MCF 10A (cell line): ENCODE measurements at regions not wholly inside any gene's neighbourhood (a gene's known extent, or its start where the extent isn't known, plus 50 kb on each side); places are given as distances from the start of the nearest gene placed in this dataset.

Source experiments
- BruUV-seq: library from RNA; stranded (reverse); fragments of 400-500 nt; replicated peaks from 2 replicates; lab custom pipeline; 2021; lab: Mats Ljungman, UMichigan
- CTCF ChIA-PET: fragments of 300-600 bp; sonication (Branson Sonifier 250); formaldehyde crosslinking; extraction: SDS; loops from one replicate; lab custom pipeline; 2021; ENCODE audit warnings: antibody characterized with exemption, inconsistent platforms; lab: Yijun Ruan, JAX
- POLR2A ChIA-PET: fragments of 300-600, 350-650 bp; sonication (Branson Sonifier 250); formaldehyde crosslinking; extraction: SDS; loops from one replicate; lab custom pipeline; 2020; ENCODE audit warnings: antibody characterized with exemption, inconsistent platforms; lab: Yijun Ruan, JAX
- DNase-seq: peaks from one replicate; pipeline ENCODE4 v3.0.0-alpha.2; 2018; ENCODE audit not compliant: unreplicated experiment
- H3K27ac Mint-ChIP-seq: one replicate; pipeline ENCODE4 v1.8.0; 2022; ENCODE audit warnings: mild to moderate bottlenecking, low read depth, mixed read lengths; ENCODE audit not compliant: unreplicated experiment
- H3K27me3 Mint-ChIP-seq: one replicate; pipeline ENCODE4 v1.8.0; 2022; ENCODE audit warnings: mixed read lengths; ENCODE audit not compliant: insufficient read depth, unreplicated experiment
- H3K36me3 Mint-ChIP-seq: one replicate; pipeline ENCODE4 v1.8.0; 2022; ENCODE audit warnings: mild to moderate bottlenecking, moderate library complexity, mixed read lengths; ENCODE audit not compliant: insufficient read depth, unreplicated experiment
- H3K4me1 Mint-ChIP-seq: one replicate; pipeline ENCODE4 v1.8.0; 2022; ENCODE audit warnings: mixed read lengths; ENCODE audit not compliant: insufficient read depth, unreplicated experiment
- H3K4me3 Mint-ChIP-seq: one replicate; pipeline ENCODE4 v1.8.0; 2022; ENCODE audit warnings: mild to moderate bottlenecking, moderate library complexity, mixed read lengths; ENCODE audit not compliant: unreplicated experiment
- H3K9me3 Mint-ChIP-seq: one replicate; pipeline ENCODE4 v1.8.0; 2022; ENCODE audit warnings: mixed read lengths; ENCODE audit not compliant: unreplicated experiment
- CTCF ChIP-seq: fragments of 200-600 bp; IDR thresholded peaks from one replicate; pipeline ENCODE4 v1.8.0; 2022; ENCODE audit warnings: antibody characterized with exemption, mild to moderate bottlenecking; ENCODE audit not compliant: unreplicated experiment
- intact Hi-C: fragments of 100-400 bp; cut with micrococcal nuclease; formaldehyde crosslinking; loops from 2 replicates; pipeline ENCODE4 v1.14.1; 2022

- H3K4me3 Mint-ChIP-seq: no peak overlapping the region
- no peaks in the 10 kb centered on the region for H3K4me1 Mint-ChIP-seq
- CTCF ChIA-PET: interaction anchor here (0.9 kb wide), 1 partner anchor 294 kb away, joined by 4 read pairs; no protein-coding TSS in a partner anchor
- BruUV-seq: no TSS peak
- TF ChIP-seq CTCF: no peak
- intact Hi-C loops: no loop called here
- POLR2A ChIA-PET: interaction anchor here (2.0 kb wide), 1 partner anchor 11 kb away, joined by 5 read pairs; no protein-coding TSS in a partner anchor
- H3K9me3 Mint-ChIP-seq: no peaks in the 10 kb centered on the region
- H3K36me3 Mint-ChIP-seq: no peaks in the 10 kb centered on the region
- no peak overlapping the region for H3K27ac Mint-ChIP-seq
- no peak for DNase-seq
- H3K27me3 Mint-ChIP-seq: no peaks in the 10 kb centered on the region
Observed at GRCh38 chr15:35167675-35168074, 82.6 kb upstream of the NANOGP8 start.

DNA sequence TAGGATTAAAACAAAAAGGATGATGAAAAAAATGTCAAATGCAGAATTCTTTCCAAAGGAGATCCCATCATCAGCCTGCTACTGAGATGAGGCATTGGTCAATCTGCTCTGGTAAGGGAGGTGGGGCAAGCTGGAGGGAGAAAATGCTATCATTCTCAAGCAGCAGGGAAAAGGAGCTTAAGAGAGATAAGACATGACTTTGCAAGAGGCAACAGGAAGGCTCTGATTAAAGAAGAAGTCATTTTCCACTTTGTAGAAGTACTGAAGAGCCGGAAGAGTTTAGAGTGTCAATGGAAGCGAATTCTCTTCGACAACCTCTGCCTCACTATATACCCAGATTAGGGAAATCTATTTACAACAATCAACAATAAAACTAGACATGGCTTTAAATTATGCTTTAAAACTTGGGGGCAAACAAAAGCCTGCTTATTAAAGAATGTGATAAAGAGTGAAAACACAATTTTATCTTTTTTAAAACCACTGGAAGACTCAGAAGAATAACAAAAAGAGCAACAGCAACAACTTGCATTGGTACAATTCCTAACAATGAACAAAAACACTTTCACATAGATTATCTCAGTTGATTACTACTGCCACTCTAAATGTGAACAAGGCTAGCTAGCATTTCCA is 81.8 kb upstream of the NANOGP8 start:
- DNase-seq: no peak
- H3K27ac Mint-ChIP-seq: no peak overlapping the region
- no peak overlapping the region for H3K4me3 Mint-ChIP-seq
- POLR2A ChIA-PET: no interaction called here
- H3K27me3 Mint-ChIP-seq: no peaks in the 10 kb centered on the region
- CTCF ChIA-PET: interaction anchor here (0.7 to 0.9 kb wide), 2 partner anchors 11 to 295 kb away, joined by 4 to 6 read pairs; no protein-coding TSS in a partner anchor
- H3K4me1 Mint-ChIP-seq: no peaks in the 10 kb centered on the region
- H3K36me3 Mint-ChIP-seq: no peaks in the 10 kb centered on the region
- BruUV-seq: no TSS peak
- intact Hi-C loops: no loop called here
- no peaks in the 10 kb centered on the region for H3K9me3 Mint-ChIP-seq
- no peak for TF ChIP-seq CTCF

- H3K4me3 Mint-ChIP-seq: no peak overlapping the region
- TF ChIP-seq CTCF: no peak
- BruUV-seq: no TSS peak
- no peaks in the 10 kb centered on the region for H3K4me1 Mint-ChIP-seq
- POLR2A ChIA-PET: no interaction called here
- DNase-seq: no peak
- H3K36me3 Mint-ChIP-seq: no peaks in the 10 kb centered on the region
- H3K9me3 Mint-ChIP-seq: no peaks in the 10 kb centered on the region
- CTCF ChIA-PET: interaction anchor here (0.5 kb wide), 1 partner anchor 1225 kb away, joined by 3 read pairs; no protein-coding TSS in a partner anchor
- intact Hi-C loops: no loop called here
- no peak overlapping the region for H3K27ac Mint-ChIP-seq
- H3K27me3 Mint-ChIP-seq: no peaks in the 10 kb centered on the region
Observed at GRCh38 chr15:35161694-35162093, 76.6 kb upstream of the NANOGP8 start.

DNA sequence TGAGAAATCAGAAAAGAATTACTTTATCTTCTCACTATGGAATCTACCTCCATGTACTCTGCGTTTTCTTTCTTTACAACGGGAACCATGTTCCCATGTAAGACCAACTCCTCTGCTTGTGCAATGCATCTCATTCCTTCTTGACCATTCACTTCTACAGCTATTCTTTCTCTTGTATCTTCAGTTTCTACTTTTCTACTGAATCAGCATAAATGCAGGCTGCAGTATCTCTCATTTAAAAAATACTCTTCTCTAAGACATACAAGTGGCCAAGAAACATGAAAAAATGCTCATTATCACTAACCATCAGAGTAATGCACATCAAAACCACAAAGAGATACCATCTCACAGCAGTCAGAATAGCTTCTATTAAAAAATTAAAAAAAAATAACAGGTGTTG is 74.1 kb upstream of the NANOGP8 start:
- no TSS peak for BruUV-seq
- intact Hi-C loops: no loop called here
- no peaks in the 10 kb centered on the region for H3K4me1 Mint-ChIP-seq
- no peak overlapping the region for H3K27ac Mint-ChIP-seq
- H3K27me3 Mint-ChIP-seq: no peaks in the 10 kb centered on the region
- TF ChIP-seq CTCF: no peak
- no peak for DNase-seq
- H3K36me3 Mint-ChIP-seq: no peaks in the 10 kb centered on the region
- ChIA-PET CTCF (no interaction called here), POLR2A (no interaction called here)
- no peak overlapping the region for H3K4me3 Mint-ChIP-seq
- H3K9me3 Mint-ChIP-seq: no peaks in the 10 kb centered on the region
